ENCODE measurements at regions not wholly inside any gene's neighbourhood (a gene's known extent, or its start where the extent isn't known, plus 50 kb on each side); places are given as distances from the start of the nearest gene placed in this dataset.

GRCh38 chr11:19631712-19632498 is 80.7 kb upstream of the NAV2 start:
- TF ChIP-seq CTCF (IDR thresholded peaks at IDR 0.05; ENCODE audit: borderline replicate concordance, insufficient read depth, low read depth, low read length): no peak
- no peak overlapping the region for H3K4me3 ChIP-seq (ENCODE audit: low read depth, low read length)

DNA sequence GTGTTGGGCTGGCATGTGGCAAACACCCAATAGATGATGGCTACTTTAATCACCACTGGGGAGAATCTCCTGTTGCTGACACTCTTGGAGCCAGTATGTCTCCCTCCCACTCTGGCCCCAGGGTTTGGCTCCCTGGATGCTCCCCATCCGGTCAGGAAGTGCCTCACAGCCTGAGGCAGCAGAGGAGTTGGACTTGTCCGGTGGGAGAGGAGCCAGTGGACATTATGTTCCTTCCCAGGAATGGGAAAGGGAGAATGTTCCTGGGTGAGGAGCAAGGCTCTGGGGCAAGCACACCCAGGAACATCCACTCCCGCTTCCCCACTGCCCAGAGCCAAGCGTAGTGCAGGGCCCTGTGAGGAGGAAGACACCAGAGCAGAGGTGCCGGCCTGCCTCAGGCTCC is 84.6 kb upstream of the NAV2 start:
- no peak overlapping the region for H3K4me3 ChIP-seq (ENCODE audit: low read depth, low read length)
- TF ChIP-seq CTCF (IDR thresholded peaks at IDR 0.05; ENCODE audit: borderline replicate concordance, insufficient read depth, low read depth, low read length): no peak

DNA sequence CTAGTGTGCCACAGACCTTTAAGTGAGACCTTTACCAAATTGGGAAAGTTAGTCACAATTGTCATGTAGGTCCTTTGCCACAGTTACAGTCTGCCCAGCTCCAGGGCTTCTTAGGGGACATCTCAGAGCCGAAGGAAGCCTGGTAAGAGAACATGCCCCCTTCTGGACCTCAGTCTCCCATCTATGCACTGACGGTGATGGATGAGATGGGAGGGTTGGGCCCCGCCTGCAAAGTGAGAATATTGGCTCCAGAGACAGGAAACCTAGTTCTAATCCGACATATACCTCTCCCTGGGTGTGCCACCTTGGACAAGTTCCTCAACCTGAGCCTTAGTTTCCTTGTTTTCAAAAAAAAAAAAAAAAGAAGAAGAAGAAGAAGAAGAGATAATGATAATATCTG is 85.1 kb upstream of the NAV2 start:
- no peak for TF ChIP-seq CTCF (IDR thresholded peaks at IDR 0.05; ENCODE audit: borderline replicate concordance, insufficient read depth, low read depth, low read length)
- H3K4me3 ChIP-seq (ENCODE audit: low read depth, low read length): no peak overlapping the region

DNA sequence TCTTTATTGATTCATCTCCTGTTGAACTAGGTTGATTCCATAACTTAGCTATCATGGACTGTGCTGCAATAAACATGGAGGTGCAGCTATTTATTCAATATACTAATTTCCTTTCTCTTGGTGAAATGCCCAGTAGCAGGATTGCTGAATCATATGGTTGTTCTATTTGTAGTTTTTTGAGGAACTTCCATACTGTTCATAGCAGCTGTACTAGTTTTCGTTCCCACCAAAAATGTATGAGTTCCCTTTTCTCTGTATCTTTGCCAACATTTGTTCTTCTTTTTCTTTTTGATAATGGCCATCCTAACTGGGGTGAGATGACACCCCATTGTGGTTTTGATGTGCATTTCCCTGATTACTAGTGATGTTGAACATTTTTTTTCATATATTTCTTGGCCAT is 87.2 kb upstream of the NAV2 start:
- H3K4me3 ChIP-seq (ENCODE audit: low read depth, low read length): no peak overlapping the region
- TF ChIP-seq CTCF (IDR thresholded peaks at IDR 0.05; ENCODE audit: borderline replicate concordance, insufficient read depth, low read depth, low read length): no peak

- TF ChIP-seq CTCF (IDR thresholded peaks at IDR 0.05; ENCODE audit: borderline replicate concordance, insufficient read depth, low read depth, low read length): no peak
- H3K4me3 ChIP-seq (ENCODE audit: low read depth, low read length): no peak overlapping the region
Measured at GRCh38 chr11:19617696-19618523, 94.7 kb upstream of the NAV2 start.

DNA sequence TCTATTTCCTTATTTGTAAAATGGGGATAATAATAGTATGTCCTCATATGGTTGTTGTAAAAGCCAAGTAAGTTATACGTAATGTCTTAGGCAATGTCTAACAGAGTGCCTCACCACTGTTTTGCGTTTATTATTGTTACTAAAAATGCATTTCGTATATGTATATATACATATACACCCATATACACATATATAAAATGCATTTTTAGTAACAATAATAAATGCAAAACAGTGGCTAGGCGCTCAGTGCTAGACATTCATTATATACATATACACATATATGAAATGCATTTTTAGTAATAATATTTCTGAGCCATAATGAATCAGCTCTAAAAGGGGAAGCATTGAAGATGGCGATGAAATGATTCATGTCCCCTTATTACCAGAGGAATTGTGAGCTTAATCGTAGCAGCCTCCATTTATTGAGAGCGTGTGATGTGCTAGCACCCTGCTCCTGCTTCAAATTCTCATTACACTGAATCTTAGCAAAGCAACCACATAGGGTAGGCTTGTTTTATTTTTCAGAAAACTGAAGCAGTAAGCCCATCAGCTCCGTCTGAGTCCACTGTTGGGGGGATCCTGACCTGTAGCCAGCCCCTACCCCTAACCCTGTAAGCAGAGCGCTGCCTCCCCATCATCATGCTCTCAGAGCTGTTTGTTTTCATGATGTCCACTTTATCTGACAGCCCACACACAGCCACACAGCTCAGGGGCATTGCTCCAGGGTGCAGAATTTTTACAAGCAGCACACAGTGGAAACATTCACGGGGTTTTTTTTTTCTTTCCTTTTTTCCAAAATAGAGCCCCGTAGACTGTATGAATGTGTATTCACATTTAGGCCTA is 97.1 kb upstream of the NAV2 start:
- H3K4me3 ChIP-seq (ENCODE audit: low read depth, low read length): no peak overlapping the region
- no peak for TF ChIP-seq CTCF (IDR thresholded peaks at IDR 0.05; ENCODE audit: borderline replicate concordance, insufficient read depth, low read depth, low read length)
